SK-N-SH (cell line): ENCODE measurements at regions not wholly inside any gene's neighbourhood (a gene's known extent, or its start where the extent isn't known, plus 50 kb on each side); places are given as distances from the start of the nearest gene placed in this dataset.

ENCODE experiments used
- CHD2 ChIP-seq: fragments of 150-350 bp; IDR thresholded peaks from 2 replicates; pipeline ENCODE4 v1.6.1; 2018; ENCODE audit warnings: low read length; ENCODE audit not compliant: partially characterized antibody
- ELF1 ChIP-seq: IDR thresholded peaks from 2 replicates; pipeline ENCODE4 v1.4.0; 2012
- FOSL2 ChIP-seq: IDR thresholded peaks from 2 replicates; pipeline ENCODE4 v1.4.0; 2012; ENCODE audit warnings: low read depth, mild to moderate bottlenecking, moderate library complexity, borderline replicate concordance
- JUND ChIP-seq: IDR thresholded peaks from 2 replicates; pipeline ENCODE4 v1.4.0; 2012
- NRF1 ChIP-seq: IDR thresholded peaks from 2 replicates; pipeline ENCODE4 v1.6.1; 2012; ENCODE audit warnings: low read depth, mild to moderate bottlenecking, low read length
- SIN3A ChIP-seq: IDR thresholded peaks from 2 replicates; pipeline ENCODE4 v1.6.1; 2012; ENCODE audit warnings: low read depth, mild to moderate bottlenecking, low read length, moderate library complexity, borderline replicate concordance
- SMC3 ChIP-seq: IDR thresholded peaks from 2 replicates; pipeline ENCODE4 v1.6.1; 2012; ENCODE audit warnings: low read depth, low read length, improper control_type of control experiment
- TAF1 ChIP-seq: IDR thresholded peaks from 2 replicates; pipeline ENCODE4 v1.6.1; 2012; ENCODE audit warnings: low read depth, mild to moderate bottlenecking, low read length, moderate library complexity, borderline replicate concordance
- TF ChIP-seq, protein P1 (sequence below): IDR thresholded peaks from 2 replicates; pipeline ENCODE4 v1.6.1; 2012; ENCODE audit warnings: mild to moderate bottlenecking, low read depth, low read length, moderate library complexity
- TF ChIP-seq, protein P2 (sequence below): IDR thresholded peaks from 2 replicates; pipeline ENCODE4 v1.4.0; 2012; ENCODE audit warnings: low read depth, borderline replicate concordance
- TF ChIP-seq, protein P3 (sequence below): IDR thresholded peaks from 2 replicates; pipeline ENCODE4; 2012
- TF ChIP-seq, protein P4 (sequence below): fragments of 150-350 bp; IDR thresholded peaks from 2 replicates; pipeline ENCODE4 v1.6.1; 2017; ENCODE audit warnings: antibody characterized with exemption, low read length, low read depth, borderline replicate concordance
- TF ChIP-seq, protein P5 (sequence below): IDR thresholded peaks from 2 replicates; pipeline ENCODE4 v1.4.0; 2012; ENCODE audit warnings: low read depth
- TF ChIP-seq, protein P6 (sequence below): IDR thresholded peaks from 2 replicates; pipeline ENCODE4 v1.4.0; 2012; ENCODE audit warnings: low read depth, borderline replicate concordance

DNA sequence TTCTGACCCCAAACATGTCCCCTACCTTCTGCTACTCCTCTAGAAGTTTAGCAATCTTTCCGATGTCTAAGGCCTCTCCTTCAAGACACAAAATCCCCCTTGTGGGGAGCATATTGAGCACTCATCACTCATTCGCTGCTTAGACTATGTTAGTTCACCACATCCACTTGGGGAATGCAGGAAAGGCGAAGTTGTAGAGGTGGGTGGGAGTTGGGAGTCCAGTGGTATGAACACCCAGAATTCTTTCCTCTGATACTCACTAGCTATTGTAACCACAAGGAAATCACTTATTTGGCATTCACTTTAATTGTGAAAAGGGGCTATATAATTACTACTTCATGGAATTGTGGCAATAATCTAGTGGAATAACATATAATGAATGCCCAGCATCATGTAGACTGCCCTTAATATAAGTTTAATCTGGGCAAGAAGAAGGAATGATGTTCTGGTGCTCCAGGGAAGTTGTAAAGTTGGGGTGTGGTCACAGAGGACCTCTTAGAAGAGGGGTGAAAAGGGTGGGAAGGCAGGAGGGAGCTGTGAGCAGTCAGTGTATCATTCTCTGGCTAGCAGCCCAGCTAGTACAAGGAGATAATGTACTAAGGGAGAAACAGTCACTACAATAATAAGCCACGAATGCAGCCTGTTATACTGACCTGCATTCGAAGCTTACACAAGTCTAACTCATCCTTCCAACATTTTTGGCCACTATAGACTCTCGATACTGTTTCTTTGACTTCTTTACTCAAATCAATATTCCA lies 468.2 kb upstream of the DIPK2B start (continued):
- TF ChIP-seq, protein P1, sequence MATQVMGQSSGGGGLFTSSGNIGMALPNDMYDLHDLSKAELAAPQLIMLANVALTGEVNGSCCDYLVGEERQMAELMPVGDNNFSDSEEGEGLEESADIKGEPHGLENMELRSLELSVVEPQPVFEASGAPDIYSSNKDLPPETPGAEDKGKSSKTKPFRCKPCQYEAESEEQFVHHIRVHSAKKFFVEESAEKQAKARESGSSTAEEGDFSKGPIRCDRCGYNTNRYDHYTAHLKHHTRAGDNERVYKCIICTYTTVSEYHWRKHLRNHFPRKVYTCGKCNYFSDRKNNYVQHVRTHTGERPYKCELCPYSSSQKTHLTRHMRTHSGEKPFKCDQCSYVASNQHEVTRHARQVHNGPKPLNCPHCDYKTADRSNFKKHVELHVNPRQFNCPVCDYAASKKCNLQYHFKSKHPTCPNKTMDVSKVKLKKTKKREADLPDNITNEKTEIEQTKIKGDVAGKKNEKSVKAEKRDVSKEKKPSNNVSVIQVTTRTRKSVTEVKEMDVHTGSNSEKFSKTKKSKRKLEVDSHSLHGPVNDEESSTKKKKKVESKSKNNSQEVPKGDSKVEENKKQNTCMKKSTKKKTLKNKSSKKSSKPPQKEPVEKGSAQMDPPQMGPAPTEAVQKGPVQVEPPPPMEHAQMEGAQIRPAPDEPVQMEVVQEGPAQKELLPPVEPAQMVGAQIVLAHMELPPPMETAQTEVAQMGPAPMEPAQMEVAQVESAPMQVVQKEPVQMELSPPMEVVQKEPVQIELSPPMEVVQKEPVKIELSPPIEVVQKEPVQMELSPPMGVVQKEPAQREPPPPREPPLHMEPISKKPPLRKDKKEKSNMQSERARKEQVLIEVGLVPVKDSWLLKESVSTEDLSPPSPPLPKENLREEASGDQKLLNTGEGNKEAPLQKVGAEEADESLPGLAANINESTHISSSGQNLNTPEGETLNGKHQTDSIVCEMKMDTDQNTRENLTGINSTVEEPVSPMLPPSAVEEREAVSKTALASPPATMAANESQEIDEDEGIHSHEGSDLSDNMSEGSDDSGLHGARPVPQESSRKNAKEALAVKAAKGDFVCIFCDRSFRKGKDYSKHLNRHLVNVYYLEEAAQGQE = no peak
- TF ChIP-seq CHD2 (no peak), NRF1 (no peak), SMC3 (no peak), SIN3A (no peak), FOSL2 (peak; percentile 55), JUND (peak; percentile 35; the same call in 1 of the 2 replicates), ELF1 (no peak), TAF1 (no peak)
- TF ChIP-seq, protein P2, sequence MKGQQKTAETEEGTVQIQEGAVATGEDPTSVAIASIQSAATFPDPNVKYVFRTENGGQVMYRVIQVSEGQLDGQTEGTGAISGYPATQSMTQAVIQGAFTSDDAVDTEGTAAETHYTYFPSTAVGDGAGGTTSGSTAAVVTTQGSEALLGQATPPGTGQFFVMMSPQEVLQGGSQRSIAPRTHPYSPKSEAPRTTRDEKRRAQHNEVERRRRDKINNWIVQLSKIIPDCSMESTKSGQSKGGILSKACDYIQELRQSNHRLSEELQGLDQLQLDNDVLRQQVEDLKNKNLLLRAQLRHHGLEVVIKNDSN = no peak
- TF ChIP-seq, protein P3, sequence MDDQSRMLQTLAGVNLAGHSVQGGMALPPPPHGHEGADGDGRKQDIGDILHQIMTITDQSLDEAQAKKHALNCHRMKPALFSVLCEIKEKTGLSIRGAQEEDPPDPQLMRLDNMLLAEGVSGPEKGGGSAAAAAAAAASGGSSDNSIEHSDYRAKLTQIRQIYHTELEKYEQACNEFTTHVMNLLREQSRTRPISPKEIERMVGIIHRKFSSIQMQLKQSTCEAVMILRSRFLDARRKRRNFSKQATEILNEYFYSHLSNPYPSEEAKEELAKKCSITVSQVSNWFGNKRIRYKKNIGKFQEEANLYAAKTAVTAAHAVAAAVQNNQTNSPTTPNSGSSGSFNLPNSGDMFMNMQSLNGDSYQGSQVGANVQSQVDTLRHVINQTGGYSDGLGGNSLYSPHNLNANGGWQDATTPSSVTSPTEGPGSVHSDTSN = peak; percentile 34; the same call in 1 of the 2 replicates
- TF ChIP-seq, protein P4, sequence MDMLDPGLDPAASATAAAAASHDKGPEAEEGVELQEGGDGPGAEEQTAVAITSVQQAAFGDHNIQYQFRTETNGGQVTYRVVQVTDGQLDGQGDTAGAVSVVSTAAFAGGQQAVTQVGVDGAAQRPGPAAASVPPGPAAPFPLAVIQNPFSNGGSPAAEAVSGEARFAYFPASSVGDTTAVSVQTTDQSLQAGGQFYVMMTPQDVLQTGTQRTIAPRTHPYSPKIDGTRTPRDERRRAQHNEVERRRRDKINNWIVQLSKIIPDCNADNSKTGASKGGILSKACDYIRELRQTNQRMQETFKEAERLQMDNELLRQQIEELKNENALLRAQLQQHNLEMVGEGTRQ = no peak
- TF ChIP-seq, protein P5, sequence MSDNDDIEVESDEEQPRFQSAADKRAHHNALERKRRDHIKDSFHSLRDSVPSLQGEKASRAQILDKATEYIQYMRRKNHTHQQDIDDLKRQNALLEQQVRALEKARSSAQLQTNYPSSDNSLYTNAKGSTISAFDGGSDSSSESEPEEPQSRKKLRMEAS = peak; percentile 62
- TF ChIP-seq, protein P6, sequence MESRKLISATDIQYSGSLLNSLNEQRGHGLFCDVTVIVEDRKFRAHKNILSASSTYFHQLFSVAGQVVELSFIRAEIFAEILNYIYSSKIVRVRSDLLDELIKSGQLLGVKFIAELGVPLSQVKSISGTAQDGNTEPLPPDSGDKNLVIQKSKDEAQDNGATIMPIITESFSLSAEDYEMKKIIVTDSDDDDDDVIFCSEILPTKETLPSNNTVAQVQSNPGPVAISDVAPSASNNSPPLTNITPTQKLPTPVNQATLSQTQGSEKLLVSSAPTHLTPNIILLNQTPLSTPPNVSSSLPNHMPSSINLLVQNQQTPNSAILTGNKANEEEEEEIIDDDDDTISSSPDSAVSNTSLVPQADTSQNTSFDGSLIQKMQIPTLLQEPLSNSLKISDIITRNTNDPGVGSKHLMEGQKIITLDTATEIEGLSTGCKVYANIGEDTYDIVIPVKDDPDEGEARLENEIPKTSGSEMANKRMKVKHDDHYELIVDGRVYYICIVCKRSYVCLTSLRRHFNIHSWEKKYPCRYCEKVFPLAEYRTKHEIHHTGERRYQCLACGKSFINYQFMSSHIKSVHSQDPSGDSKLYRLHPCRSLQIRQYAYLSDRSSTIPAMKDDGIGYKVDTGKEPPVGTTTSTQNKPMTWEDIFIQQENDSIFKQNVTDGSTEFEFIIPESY = no peak
